KOPT-K1 (cell line): ENCODE measurements at regions not wholly inside any gene's neighbourhood (a gene's known extent, or its start where the extent isn't known, plus 50 kb on each side); places are given as distances from the start of the nearest gene placed in this dataset.
"Not testable (repeated sequence)": the region's sequence is repeated elsewhere in the genome, so short reads cannot be mapped to it uniquely, and the experiment has no call there.

Experiments used
- H3K27ac ChIP-seq: fragments of 200-600 bp; sonication (generic); 2 replicates; pipeline ENCODE4 v1.5.1; 2016; ENCODE audit warnings: antibody characterized with exemption, mild to moderate bottlenecking, low read depth, low read length; ENCODE audit not compliant: poor library complexity, severe bottlenecking
- H3K36me3 ChIP-seq: fragments of 200-600 bp; sonication (generic); 2 replicates; pipeline ENCODE4 v1.5.1; 2017; ENCODE audit warnings: antibody characterized with exemption, mild to moderate bottlenecking, low read length, moderate library complexity; ENCODE audit not compliant: insufficient read depth
- H3K9me3 ChIP-seq: fragments of 200-600 bp; sonication (generic); 2 replicates; pipeline ENCODE4 v1.5.1; 2017; ENCODE audit warnings: antibody characterized with exemption, low read length, mild to moderate bottlenecking; ENCODE audit not compliant: insufficient read depth, poor library complexity, severe bottlenecking

DNA sequence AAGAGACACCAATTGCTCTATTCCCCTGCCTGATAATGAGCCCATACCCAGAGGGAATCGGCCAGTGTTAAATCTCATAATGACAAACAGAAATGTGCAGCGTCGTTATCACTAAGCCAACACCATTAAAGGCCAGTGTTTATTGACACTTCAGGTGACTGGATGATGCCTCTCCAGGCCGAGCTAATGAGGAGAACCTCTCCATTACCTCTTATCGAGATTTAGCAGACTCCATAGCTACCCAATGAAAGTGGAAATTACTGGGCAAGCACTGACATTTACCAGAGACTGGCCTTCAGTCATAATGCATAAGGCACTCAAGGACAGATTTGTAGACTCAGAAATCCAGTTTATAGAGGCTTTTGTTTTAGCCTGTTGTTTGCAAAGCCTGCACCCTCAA is 669.5 kb downstream of the MAFB start:
- Histone ChIP-seq H3K9me3 (no peaks in the 10 kb centered on the region), H3K36me3 (no peaks in the 10 kb centered on the region), H3K27ac (no peak overlapping the region)

DNA sequence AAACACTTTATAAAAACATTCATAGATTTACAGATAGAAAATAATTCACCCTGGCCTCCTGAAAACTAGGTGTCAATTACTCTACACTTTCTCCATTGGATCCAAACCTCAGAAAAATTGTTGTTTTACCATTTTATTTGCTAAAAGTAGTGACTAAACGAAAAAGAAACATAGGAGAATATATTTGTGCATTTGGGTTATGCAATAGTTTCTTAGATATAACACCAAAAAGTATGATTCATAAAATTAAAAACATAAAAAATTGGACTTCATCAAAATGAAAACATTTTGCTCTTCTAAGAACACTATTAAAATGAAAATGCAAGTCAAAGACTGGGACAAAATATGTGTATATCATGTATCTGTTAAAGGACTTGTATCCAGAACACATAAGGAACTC is 671.3 kb downstream of the MAFB start:
- Histone ChIP-seq H3K27ac (no peak overlapping the region), H3K9me3 (no peaks in the 10 kb centered on the region), H3K36me3 (no peaks in the 10 kb centered on the region)

DNA sequence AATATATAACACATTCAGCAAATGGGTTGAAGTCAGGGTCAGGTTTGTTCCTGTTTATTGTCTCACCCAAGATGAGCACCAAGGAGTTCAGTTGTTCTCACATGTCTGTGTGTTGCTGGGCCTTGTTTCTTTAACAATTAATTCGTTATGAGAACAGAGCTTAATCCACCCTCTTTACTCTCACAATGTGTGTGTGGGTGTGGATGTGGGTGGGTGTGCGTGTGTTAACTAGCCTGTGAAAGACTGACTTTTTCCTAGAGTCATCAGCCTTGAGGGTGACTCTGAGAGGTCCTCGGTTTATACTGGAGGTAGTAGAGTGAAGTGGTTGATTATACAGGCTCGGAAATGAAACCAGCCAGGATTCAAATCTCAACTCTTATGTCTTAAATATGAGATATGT is 672.1 kb downstream of the MAFB start:
- Histone ChIP-seq H3K9me3 (no peaks in the 10 kb centered on the region), H3K27ac (no peak overlapping the region), H3K36me3 (no peaks in the 10 kb centered on the region)

DNA sequence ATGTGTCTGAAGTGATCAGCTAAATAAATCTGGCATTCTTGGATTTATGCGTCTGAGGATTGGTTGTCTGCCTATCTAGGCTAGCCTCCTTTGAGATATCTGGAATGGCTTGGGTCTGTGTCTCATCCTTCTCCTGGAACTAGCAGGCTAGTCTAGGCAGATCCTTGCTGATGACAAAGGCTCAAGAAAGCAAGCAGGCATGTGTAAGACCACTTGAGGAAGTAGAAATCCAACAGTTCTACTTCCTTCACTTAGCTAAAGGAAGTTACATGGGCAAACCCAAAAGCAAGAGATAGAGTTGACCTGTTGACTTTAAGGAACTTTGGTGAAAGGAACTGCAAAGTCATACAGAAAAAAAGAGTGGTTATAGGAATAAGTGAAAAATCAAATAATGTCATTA is 672.6 kb downstream of the MAFB start:
- no peaks in the 10 kb centered on the region for H3K36me3 ChIP-seq
- H3K27ac ChIP-seq, result no peak overlapping the region
- H3K9me3 ChIP-seq, result no peaks in the 10 kb centered on the region

DNA sequence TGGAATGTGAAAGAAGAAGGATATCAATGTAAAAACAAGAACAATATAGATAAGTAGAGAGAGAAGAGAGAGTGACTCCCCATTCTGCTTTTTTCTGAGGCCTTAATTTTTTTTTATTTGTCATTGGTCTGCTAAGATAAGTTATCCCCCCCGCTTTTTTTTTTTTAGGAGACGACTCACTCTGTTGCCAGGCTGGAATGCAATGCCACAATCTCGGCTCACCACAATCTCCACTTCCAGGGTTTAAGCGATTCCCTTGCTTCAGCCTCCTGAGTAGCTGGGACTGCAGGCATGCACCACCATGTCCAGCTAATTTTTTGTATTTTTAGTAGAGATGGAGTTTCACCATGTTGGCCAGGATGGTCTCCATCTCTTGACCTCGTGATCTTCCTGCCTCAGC is 677.0 kb downstream of the MAFB start:
- H3K36me3 ChIP-seq, H3K27ac ChIP-seq: not testable (repeated sequence)

DNA sequence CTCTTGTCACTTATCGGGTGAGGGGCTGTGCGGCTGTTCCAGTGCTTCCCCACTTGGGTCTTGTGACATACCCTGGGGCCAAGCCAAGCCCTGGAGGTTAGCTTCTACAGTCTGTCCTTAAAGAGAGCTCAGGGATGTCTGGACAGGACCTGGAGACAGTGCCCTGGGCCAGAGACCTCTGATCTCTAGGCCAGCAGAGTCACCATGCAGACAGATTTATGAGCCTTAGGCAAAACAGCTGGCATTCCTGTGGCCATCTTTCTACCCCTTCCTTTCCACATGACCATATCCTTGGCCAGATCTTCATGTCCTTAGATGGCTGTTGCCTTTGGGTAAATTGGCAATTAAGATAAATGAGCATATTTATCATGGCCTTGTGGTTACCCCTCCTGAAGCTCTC is 678.6 kb downstream of the MAFB start:
- Histone ChIP-seq H3K9me3 (no peaks in the 10 kb centered on the region), H3K27ac (no peak overlapping the region), H3K36me3 (no peaks in the 10 kb centered on the region)

More for the DNA sequence above, 677.0 kb downstream of the MAFB start:
- H3K9me3 ChIP-seq, result not testable (repeated sequence)

DNA sequence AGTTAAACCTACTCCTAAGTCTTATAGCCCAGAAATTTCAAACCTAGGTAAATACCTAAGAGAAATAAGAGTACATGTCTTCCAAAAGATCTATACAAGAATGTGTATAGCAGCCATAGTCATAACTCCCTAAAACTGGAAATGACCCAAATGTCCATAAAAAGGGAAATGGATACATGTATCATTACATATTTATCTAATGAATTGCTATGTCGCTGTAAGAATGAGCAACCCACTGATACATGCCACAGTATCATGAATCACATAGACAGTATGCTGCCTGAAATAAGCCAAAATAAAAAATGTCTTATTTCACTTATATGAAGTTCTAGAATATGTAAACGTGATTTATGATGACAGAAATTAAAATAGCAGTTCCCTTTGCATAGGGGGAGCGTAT is 679.5 kb downstream of the MAFB start:
- H3K9me3 ChIP-seq, result no peaks in the 10 kb centered on the region
- H3K27ac ChIP-seq, result no peak overlapping the region
- no peaks in the 10 kb centered on the region for H3K36me3 ChIP-seq

DNA sequence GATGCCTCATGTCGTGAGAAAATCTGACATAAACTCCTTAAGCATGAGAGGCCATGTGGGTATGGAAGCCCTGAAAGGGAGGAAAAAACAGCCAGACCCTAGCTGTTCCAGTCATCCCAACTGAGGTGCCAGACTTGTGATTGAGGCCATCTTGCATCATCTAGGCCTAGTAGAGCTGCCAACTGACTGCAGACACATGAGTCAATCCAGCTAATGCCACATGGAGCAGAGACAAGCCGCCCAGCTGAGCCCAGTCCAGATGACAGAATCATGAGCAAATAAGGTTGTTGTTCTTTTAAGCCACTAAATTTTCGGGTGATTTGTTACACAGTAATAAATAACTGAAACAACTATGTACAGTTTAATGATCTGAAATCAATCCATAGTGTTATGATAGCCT is 680.9 kb downstream of the MAFB start:
- no peaks in the 10 kb centered on the region for H3K36me3 ChIP-seq
- no peaks in the 10 kb centered on the region for H3K9me3 ChIP-seq
- H3K27ac ChIP-seq, result no peak overlapping the region

DNA sequence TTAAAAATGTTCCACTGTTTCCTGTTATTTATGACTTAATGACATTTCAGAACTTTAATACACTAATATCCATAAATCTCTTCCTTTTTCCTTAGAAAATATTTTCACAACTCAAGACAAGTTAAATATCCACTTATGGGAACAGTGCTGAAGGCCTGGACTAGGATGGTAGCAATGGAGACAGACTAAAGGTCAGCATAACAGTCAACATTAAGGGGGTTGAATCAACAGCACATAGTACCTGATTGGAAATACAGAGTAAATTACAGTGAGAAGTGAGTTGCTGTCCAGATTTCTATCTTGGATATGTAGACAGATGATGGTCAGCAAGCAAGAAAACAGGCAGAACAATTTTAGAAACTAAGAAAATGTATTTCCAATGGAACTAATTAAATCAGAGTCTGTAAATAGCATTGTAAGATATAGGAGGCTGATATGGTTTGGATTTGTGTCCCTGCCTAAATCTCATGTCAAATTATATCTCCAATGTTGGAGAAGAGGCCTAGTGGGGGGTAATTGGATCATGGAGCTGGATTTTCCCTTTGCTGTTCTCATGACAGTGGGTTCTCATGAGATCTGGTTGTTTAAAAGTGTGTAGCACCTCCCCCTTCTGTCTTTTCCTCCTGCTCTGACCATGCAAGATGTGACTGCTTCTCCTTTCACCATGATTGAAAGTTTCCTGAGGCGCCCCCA is 682.7 kb downstream of the MAFB start:
- Histone ChIP-seq H3K27ac (no peak overlapping the region), H3K9me3 (no peaks in the 10 kb centered on the region), H3K36me3 (no peaks in the 10 kb centered on the region)

DNA sequence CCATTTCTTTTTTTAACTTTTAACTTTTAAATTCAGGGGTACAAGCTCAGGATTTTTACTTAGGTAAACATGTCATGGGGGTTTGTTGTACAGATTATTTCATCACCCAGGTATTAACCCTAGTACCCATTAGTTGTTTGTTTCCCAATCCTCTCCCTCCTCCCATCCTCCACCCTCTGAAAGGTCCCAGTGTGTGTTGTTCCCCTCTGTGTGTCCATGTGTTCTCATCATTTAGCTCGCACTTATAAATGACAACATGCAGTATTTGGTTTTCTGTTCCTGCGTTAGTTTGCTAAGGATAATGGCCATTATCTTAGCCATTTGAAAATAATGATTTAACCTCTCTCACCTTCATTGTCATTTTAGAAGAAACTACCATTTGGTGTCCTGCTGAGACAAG is 684.9 kb downstream of the MAFB start:
- not testable (repeated sequence) for H3K36me3 ChIP-seq, H3K9me3 ChIP-seq, H3K27ac ChIP-seq

DNA sequence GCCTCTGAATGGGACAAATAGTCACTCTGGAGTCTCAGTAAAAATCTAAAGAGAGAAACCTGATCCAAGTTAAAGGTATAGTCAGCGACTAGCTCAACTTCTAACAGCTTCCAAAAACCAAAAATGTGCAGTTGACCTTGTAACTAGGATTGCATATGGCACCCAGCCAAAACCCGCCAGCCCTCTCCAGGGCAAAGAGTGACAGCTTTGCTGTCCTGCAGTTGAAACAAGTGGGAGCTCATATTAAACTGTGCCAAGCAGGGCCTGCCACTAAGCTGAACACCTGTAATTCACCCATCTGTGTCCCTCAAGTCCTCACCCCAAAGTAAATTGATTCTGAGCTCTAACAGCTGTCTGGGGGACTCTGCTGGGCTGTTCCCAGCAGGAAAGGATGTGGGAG is 695.3 kb downstream of the MAFB start:
- no peaks in the 10 kb centered on the region for H3K36me3 ChIP-seq
- no peak overlapping the region for H3K27ac ChIP-seq
- H3K9me3 ChIP-seq, result peaks cover 5% of the 10 kb centered on the region

DNA sequence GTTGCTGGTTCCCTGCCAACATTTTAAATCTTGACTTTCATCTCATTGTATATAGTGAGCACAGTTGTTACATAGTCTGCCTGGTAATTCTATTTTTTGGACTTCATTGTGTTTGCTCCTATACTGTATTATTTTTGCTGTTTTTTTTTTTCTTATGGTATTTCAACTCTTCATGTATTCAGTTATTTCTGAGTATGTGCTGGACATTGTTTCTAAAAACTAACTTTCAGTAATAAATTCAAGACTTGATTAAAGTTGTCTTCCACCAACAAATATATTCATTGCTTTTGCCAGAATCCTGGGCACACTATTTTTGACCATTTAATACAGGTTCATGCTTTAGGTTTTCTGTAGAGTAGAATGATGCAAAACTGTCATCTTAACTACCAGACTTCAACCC is 698.3 kb downstream of the MAFB start:
- Histone ChIP-seq H3K36me3 (no peaks in the 10 kb centered on the region), H3K9me3 (peaks cover 5% of the 10 kb centered on the region)

DNA sequence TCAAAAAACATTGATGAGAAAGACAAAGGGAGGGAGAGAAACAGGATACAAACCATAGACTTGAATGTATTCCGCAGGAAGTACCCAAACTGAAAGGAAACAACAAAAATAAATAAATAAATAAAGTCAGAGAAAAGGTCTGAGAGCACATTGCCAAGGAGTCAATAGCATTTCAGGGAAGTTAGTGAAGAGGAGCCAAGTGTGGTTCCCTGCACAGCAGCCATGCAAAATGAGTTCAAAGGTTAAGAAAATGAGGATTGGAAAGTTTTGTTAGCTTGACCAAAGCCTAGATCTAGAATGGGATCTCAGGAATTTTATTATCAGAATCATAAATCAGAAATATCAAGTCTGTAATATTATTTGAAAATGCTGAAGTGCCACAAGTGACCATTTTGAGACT is 700.0 kb downstream of the MAFB start:
- Histone ChIP-seq H3K27ac (no peak overlapping the region), H3K9me3 (peaks cover 5% of the 10 kb centered on the region), H3K36me3 (no peaks in the 10 kb centered on the region)

More for the DNA sequence above, 698.3 kb downstream of the MAFB start:
- no peak overlapping the region for H3K27ac ChIP-seq

DNA sequence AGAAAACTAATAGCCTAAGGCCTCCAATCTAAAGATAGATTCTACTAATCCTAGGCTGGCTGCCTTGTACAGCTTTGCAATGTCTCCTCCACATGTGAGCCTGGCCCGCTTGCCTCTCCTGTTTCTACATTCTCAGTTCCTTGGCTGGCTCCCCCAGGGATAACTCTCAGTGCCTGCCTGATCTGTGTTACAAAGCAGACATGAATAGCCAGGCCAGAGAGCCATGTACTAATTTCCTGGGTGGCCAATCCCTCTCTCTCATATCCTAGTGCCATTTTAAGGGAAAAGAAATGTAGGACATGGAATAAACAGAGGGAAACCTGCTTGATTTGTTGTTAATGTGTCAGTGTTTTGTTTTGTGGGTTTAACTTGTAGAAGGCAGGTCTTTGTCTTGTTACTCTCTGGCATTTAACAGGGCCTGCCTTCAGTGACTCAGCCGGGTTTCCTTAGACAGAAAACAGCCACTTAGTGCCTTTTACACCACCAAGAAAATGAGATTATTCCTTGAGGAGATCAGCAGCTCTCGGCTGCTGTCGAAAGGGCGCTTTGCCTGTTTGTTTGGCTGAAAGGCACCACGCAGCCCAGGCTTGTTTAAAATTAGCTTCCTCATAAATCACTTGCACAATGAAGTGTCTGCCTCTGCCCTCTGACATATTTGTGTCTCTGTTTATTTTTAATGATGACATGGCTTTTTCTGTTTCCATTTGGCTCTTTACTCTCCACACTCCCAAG is 702.7 kb downstream of the MAFB start:
- Histone ChIP-seq H3K27ac (no peak overlapping the region), H3K36me3 (no peaks in the 10 kb centered on the region), H3K9me3 (peaks cover 5% of the 10 kb centered on the region)

DNA sequence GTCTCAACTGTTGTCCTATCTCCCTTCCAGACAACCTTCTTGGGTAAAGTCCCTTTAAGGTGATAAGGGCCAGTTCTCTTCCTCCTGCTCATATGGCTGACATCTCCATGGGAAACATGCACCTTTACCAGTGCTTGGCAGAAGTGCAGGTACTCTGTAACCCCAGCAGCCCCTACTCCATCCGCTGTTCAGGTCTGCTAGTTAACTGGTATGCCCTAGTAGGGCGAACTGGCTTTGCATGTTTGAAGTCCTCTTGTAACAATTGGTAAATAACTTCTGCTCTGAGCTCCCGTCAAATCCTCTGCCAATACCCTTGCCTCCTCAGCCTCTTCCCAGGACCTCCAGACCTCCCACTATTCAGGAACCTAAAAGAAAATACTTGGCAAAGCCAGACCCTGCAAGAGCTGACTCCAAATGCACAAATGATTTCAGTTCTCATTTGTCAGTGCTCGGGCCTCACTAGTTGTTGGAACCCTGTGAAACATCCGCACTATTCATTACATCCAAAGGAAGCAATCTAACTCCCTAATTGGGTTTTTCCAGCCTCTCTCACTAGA is 703.7 kb downstream of the MAFB start:
- Histone ChIP-seq H3K36me3 (no peaks in the 10 kb centered on the region), H3K9me3 (no peaks in the 10 kb centered on the region), H3K27ac (no peak overlapping the region)

DNA sequence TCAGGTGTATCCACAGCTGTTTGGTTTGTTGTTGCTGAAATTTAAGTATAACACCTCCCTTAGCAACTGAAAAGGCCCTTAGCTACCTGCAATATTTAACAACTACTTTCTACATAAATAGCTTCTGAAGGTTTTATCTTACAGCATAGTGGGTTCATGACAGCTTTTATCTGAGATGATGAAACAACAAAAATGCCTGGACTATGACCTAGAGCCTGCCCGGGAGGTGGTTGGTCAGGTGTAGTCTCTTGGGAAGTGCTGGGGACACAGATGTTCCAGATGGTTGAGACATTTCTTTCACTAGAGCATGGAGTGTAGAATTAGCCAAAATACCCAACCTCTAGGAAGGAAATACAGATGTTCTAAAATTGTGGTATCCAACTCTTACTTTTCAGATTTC is 705.4 kb downstream of the MAFB start:
- Histone ChIP-seq H3K9me3 (no peaks in the 10 kb centered on the region), H3K27ac (no peak overlapping the region), H3K36me3 (no peaks in the 10 kb centered on the region)
